Aorta (tissue), 5 donors: ENCODE measurements at regions not wholly inside any gene's neighbourhood (a gene's known extent, or its start where the extent isn't known, plus 50 kb on each side); places are given as distances from the start of the nearest gene placed in this dataset.

Experiments
- ATAC-seq: fragments of 200-7000 bp; cut with Tn5 transposase; one replicate; pipeline ENCODE4 v1.9.1; 2022; ENCODE audit warnings: moderate library complexity; ENCODE audit not compliant: low FRiP score
- DNase-seq, 2 donors: peaks; one replicate each; pipeline ENCODE4 v3.0.0-alpha.2; 2020
- H3K27ac ChIP-seq, 2 donors: one replicate each; pipeline ENCODE4 v1.5.1; 2013; ENCODE audit warnings: low read length in 2 of 2, mild to moderate bottlenecking in 2 of 2, moderate library complexity in 2 of 2, control low read depth in 1 of 2, inconsistent platforms in 1 of 2, low read depth in 1 of 2
- H3K27me3 ChIP-seq, 2 donors: one replicate each; pipeline ENCODE4 v1.6.1; 2013; ENCODE audit warnings: control low read depth in 1 of 2, low read length in 1 of 2, mild to moderate bottlenecking in 1 of 2, moderate library complexity in 1 of 2; ENCODE audit not compliant: insufficient read depth in 2 of 2, control insufficient read depth in 1 of 2
- H3K36me3 ChIP-seq, 2 donors: one replicate each; pipeline ENCODE4 v1.6.1; 2013; ENCODE audit warnings: control low read depth in 1 of 2, low read length in 1 of 2, mild to moderate bottlenecking in 1 of 2; ENCODE audit not compliant: insufficient read depth in 2 of 2, control insufficient read depth in 1 of 2
- H3K4me1 ChIP-seq, 2 donors: one replicate each; pipeline ENCODE4 v1.6.1; 2013; ENCODE audit warnings: low read length in 2 of 2, control low read depth in 1 of 2, mild to moderate bottlenecking in 1 of 2, moderate library complexity in 1 of 2; ENCODE audit not compliant: insufficient read depth in 2 of 2, control insufficient read depth in 1 of 2
- H3K4me3 ChIP-seq, 2 donors: one replicate each; pipeline ENCODE4 v1.5.1; 2013; ENCODE audit warnings: low read length in 2 of 2, control low read depth in 1 of 2, mild to moderate bottlenecking in 1 of 2
- H3K9me3 ChIP-seq: one replicate; pipeline ENCODE4 v1.6.1; 2013; ENCODE audit warnings: mild to moderate bottlenecking, low read length; ENCODE audit not compliant: control insufficient read depth
- WGBS, 2 donors: extraction: QIAGEN DNeasy Blood & Tissue Kit; methylation state at CpG; one replicate each; pipeline ENCODE4 v1.1.7; 2013; 5-methylcytosine and 5-hydroxymethylcytosine counted together
- intact Hi-C, 2 donors: fragments of 100-400 bp; cut with DNase I; formaldehyde crosslinking; loops; one replicate each; pipeline versions ENCODE4 v1.14.2 to v1.15.0; 2022
- donor health status: healthy with polysubstance abuse.
- donor health status: Bipolar disorder and iron deficiency.
- donor health status: DM: no; HTN: no; CAD: no.
- donor health status: DM: no; HTN: no; CAD: no.
- donor health status: DM: yes; HTN: yes; CAD: no.

DNA sequence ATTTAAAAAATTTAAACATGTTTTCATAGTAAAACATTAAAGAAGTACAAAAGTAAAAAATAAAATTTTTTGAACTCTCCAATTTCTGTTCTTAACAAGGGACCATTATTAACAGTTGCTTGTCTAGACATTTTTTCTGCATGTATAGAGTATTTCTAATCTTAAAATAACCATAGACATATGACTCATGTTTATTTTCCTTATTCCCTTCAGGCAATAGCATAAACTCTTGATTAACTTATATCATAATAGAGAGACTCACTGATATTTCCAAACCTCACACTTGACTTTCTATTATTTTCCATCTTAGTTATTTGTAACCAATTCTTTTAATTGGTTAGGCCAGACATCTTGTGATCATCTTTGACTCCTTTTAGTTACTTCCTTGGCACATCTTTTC, 325.6 kb upstream of the SOX14 start:
- no peak for ATAC-seq
- H3K36me3 ChIP-seq, result no peaks in the 10 kb centered on the region
- intact Hi-C loops, result no loop called here
- H3K27ac ChIP-seq, result no peak overlapping the region
- no peaks in the 10 kb centered on the region for H3K27me3 ChIP-seq
- no peaks in the 10 kb centered on the region for H3K9me3 ChIP-seq
- H3K4me3 ChIP-seq, result no peak overlapping the region
- no peaks in the 10 kb centered on the region for H3K4me1 ChIP-seq
- DNase-seq, result no peak

- intact Hi-C loops, result no loop called here
- no peak for ATAC-seq
- 91 to 94% methylated on average over 4 of the region's 4 CpGs for WGBS, 2 donors
These were observed 303.2 kb upstream of the SOX14 start for GRCh38 chr3:137460944-137461343.

DNA sequence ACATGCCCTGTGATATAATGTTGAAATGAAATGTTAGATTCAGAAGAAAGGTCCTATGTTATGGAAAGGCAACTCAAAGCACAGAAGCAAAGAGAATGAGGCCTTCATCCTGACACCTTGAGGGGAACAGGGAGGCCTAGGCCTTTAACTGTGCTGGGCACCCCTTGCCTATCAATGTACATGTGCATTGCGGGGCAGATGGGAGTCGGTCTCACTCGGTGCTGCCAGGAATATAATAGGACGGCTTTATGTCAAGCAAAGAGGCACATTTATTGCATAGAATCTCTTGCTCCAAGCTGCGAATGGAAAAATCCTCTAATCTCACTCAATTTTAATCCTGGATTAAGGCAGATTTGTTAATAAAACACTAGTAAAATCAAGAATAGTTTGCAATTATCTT, 301.0 kb upstream of the SOX14 start:
- intact Hi-C loops, result no loop called here
- H3K27me3 ChIP-seq, result no peaks in the 10 kb centered on the region
- WGBS, 2 donors, result 86 to 91% methylated on average over 5 of the region's 5 CpGs
- H3K4me1 ChIP-seq, result no peaks in the 10 kb centered on the region
- H3K9me3 ChIP-seq, result peaks cover 1% of the 10 kb centered on the region
- DNase-seq (no peak), ATAC-seq (no peak)
- H3K4me3 ChIP-seq, result no peak overlapping the region
- no peak overlapping the region for H3K27ac ChIP-seq
- H3K36me3 ChIP-seq, result no peaks in the 10 kb centered on the region

More at GRCh38 chr3:137460944-137461343, 303.2 kb upstream of the SOX14 start:
- no peaks in the 10 kb centered on the region for H3K36me3 ChIP-seq
- no peaks in the 10 kb centered on the region for H3K27me3 ChIP-seq
- no peak for DNase-seq
- no peak overlapping the region for H3K4me3 ChIP-seq
- no peaks in the 10 kb centered on the region for H3K4me1 ChIP-seq
- H3K27ac ChIP-seq, result no peak overlapping the region
- peaks cover 1% of the 10 kb centered on the region for H3K9me3 ChIP-seq

DNA sequence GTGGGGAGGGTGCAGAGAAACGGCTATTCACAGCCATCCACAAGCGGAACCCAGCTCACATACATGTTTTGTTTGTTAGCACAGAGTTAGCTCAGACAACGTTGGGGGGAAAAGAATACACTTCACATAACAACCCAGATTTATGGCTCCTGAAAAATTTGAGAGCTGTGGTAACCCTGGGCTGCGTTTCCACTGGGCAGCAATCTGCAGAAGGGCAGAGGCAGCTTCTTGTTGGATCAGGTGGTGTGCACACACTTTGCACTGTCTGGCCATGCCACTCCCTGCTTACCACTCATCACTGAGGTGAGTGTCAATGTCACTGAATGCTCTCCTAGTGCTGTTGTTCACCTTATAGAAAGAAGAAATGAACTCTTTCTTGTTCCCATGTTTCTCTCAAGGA, 299.8 kb upstream of the SOX14 start:
- no peak for ATAC-seq
- Histone ChIP-seq H3K4me3 (no peak overlapping the region), H3K27me3 (no peaks in the 10 kb centered on the region), H3K9me3 (peaks cover 1% of the 10 kb centered on the region), H3K36me3 (no peaks in the 10 kb centered on the region), H3K27ac (no peak overlapping the region), H3K4me1 (no peaks in the 10 kb centered on the region)
- DNase-seq, result no peak
- 28 to 41% methylated on average over 4 of the region's 4 CpGs for WGBS, 2 donors
- intact Hi-C loops, result no loop called here

GRCh38 chr3:137468446-137468845, 295.7 kb upstream of the SOX14 start:
- Histone ChIP-seq H3K9me3 (no peaks in the 10 kb centered on the region), H3K36me3 (no peaks in the 10 kb centered on the region), H3K27ac (no peak overlapping the region), H3K27me3 (no peaks in the 10 kb centered on the region), H3K4me3 (no peak overlapping the region), H3K4me1 (no peaks in the 10 kb centered on the region)
- no peak for ATAC-seq
- DNase-seq, result no peak
- intact Hi-C loops, result no loop called here
- WGBS, 2 donors, result 25 to 27% methylated on average over 7 of the region's 7 CpGs

DNA sequence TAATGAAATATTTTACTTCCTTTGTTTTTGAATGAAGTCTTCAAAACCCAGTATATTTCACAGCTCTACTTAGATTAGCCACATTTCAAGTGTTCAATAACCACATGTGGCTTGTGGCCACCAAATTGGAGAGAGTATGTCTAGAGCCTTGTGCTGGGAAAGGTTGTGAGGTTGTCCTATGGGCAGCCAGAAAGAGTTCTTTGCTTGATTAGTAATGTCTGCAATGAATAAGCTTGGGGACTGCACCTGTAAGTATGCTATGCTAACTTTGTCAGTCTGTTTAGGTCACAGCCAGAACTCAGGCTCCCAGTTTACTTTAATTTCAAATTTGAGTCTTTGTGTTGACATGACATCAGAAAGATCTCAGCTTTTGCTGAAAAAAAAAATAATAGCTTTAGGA, 294.9 kb upstream of the SOX14 start:
- Histone ChIP-seq H3K4me1 (no peaks in the 10 kb centered on the region), H3K27ac (no peak overlapping the region), H3K27me3 (no peaks in the 10 kb centered on the region), H3K9me3 (peaks cover 2% of the 10 kb centered on the region), H3K36me3 (no peaks in the 10 kb centered on the region), H3K4me3 (no peak overlapping the region)
- no peak for DNase-seq
- no peak for ATAC-seq
- intact Hi-C loops, result no loop called here

DNA sequence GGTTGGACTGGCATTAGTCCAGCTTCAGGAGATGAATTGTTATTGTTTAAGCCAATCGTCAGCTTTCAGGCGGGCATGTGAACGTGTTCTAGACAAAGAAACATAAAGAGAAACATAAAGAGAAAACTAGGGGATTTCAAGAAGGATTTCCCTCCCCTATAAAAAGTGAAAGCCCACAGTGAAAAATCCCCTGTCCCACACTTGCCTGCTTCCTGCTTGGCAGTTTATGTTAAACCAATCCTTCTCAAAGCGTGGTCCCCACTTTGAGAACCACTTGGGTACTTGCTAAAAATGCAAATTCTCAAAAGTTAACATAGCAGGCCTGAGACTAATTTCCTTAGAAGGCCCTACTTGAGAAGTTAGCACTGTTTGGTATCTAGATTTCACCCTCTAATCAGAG, 293.0 kb upstream of the SOX14 start:
- no peaks in the 10 kb centered on the region for H3K36me3 ChIP-seq
- H3K4me1 ChIP-seq, result no peaks in the 10 kb centered on the region
- H3K4me3 ChIP-seq, result no peak overlapping the region
- ATAC-seq, result no peak
- H3K27ac ChIP-seq, result no peak overlapping the region
- WGBS, 2 donors, result 41 to 52% methylated on average over 4 of the region's 4 CpGs
- peaks cover 3% of the 10 kb centered on the region for H3K9me3 ChIP-seq
- DNase-seq, result no peak
- H3K27me3 ChIP-seq, result no peaks in the 10 kb centered on the region
- intact Hi-C loops, result no loop called here

- no peak for DNase-seq
- Histone ChIP-seq H3K27me3 (no peaks in the 10 kb centered on the region), H3K4me3 (no peak overlapping the region), H3K9me3 (peaks cover 4% of the 10 kb centered on the region), H3K27ac (no peak overlapping the region), H3K4me1 (no peaks in the 10 kb centered on the region), H3K36me3 (no peaks in the 10 kb centered on the region)
- no peak for ATAC-seq
- intact Hi-C loops, result no loop called here
- 28 to 29% methylated on average over 5 of the region's 5 CpGs for WGBS, 2 donors
These were observed 292.4 kb upstream of the SOX14 start for GRCh38 chr3:137471558-137472204.

- Histone ChIP-seq H3K27me3 (no peaks in the 10 kb centered on the region), H3K4me1 (no peaks in the 10 kb centered on the region), H3K36me3 (no peaks in the 10 kb centered on the region), H3K4me3 (no peak overlapping the region), H3K27ac (no peak overlapping the region), H3K9me3 (peaks cover 4% of the 10 kb centered on the region)
- DNase-seq (no peak), ATAC-seq (no peak)
- intact Hi-C loops, result no loop called here
- 46 to 54% methylated on average over 6 of the region's 6 CpGs for WGBS, 2 donors
These were observed 286.5 kb upstream of the SOX14 start for GRCh38 chr3:137477614-137478013.
